Activated T-helper 2 cell treated with anti-CD3 and anti-CD28 coated beads, Interferon-gamma antibody, Interleukin-2, Interleukin-4, amounts not matched to agents 10 μg/mL and 5 μg/mL and 100 μg/mL, durations not matched to agents 14 hours and 24 hours and 36 hours (primary cell): ENCODE measurements at regions not wholly inside any gene's neighbourhood (a gene's known extent, or its start where the extent isn't known, plus 50 kb on each side); places are given as distances from the start of the nearest gene placed in this dataset.
"Not testable (repeated sequence)": the region's sequence is repeated elsewhere in the genome, so short reads cannot be mapped to it uniquely, and the experiment has no call there.

Source experiments
- DNase-seq: peaks from one replicate; pipeline ENCODE4 v3.0.0; 2021; ENCODE audit warnings: low spot score
- H3K27ac Mint-ChIP-seq: one replicate; pipeline ENCODE4 v1.8.0; 2021; ENCODE audit warnings: mixed read lengths
- H3K27me3 Mint-ChIP-seq: one replicate; pipeline ENCODE4 v1.8.0; 2021; ENCODE audit warnings: low read depth, mixed read lengths
- H3K36me3 Mint-ChIP-seq: one replicate; pipeline ENCODE4 v1.8.0; 2021; ENCODE audit warnings: low read depth, mixed read lengths
- H3K4me1 Mint-ChIP-seq: one replicate; pipeline ENCODE4 v1.8.0; 2021; ENCODE audit warnings: low read depth, mixed read lengths
- H3K4me3 Mint-ChIP-seq: one replicate; pipeline ENCODE4 v1.8.0; 2021; ENCODE audit warnings: low read depth, mild to moderate bottlenecking, moderate library complexity, mixed read lengths
- H3K9me3 Mint-ChIP-seq: one replicate; pipeline ENCODE4 v1.8.0; 2021; ENCODE audit warnings: mixed read lengths
- intact Hi-C: fragments of 100-400 bp; cut with micrococcal nuclease; formaldehyde crosslinking; loops from one replicate; pipeline ENCODE4 v1.15.1; 2023

GRCh38 chr1:190759807-190760206 lies 282.1 kb upstream of the BRINP3 start:
- Mint-ChIP-seq H3K4me3 (no peak overlapping the region), H3K9me3 (peaks cover 7% of the 10 kb centered on the region), H3K27ac (no peak overlapping the region), H3K27me3 (no peaks in the 10 kb centered on the region), H3K36me3 (no peaks in the 10 kb centered on the region), H3K4me1 (no peaks in the 10 kb centered on the region)
- no peak for DNase-seq
- intact Hi-C loops: no loop called here

- H3K36me3 Mint-ChIP-seq: no peaks in the 10 kb centered on the region
- intact Hi-C loops: no loop called here
- DNase-seq: no peak
- peaks cover 10% of the 10 kb centered on the region for H3K9me3 Mint-ChIP-seq
- H3K27me3 Mint-ChIP-seq: no peaks in the 10 kb centered on the region
- no peak overlapping the region for H3K27ac Mint-ChIP-seq
- no peak overlapping the region for H3K4me3 Mint-ChIP-seq
- H3K4me1 Mint-ChIP-seq: no peaks in the 10 kb centered on the region
These were observed 284.7 kb upstream of the BRINP3 start for GRCh38 chr1:190762325-190762724.

GRCh38 chr1:190792873-190793272 lies 315.2 kb upstream of the BRINP3 start:
- intact Hi-C loops: no loop called here
- DNase-seq: no peak

GRCh38 chr1:190807629-190808028 lies 330.0 kb upstream of the BRINP3 start:
- Mint-ChIP-seq H3K4me1 (no peaks in the 10 kb centered on the region), H3K9me3 (peaks cover 57% of the 10 kb centered on the region), H3K27ac (no peak overlapping the region), H3K4me3 (no peak overlapping the region), H3K27me3 (no peaks in the 10 kb centered on the region), H3K36me3 (no peaks in the 10 kb centered on the region)
- DNase-seq: no peak
- intact Hi-C loops: no loop called here

More at GRCh38 chr1:190792873-190793272, 315.2 kb upstream of the BRINP3 start:
- no peaks in the 10 kb centered on the region for H3K36me3 Mint-ChIP-seq
- H3K4me1 Mint-ChIP-seq: no peaks in the 10 kb centered on the region
- H3K27me3 Mint-ChIP-seq: no peaks in the 10 kb centered on the region
- no peak overlapping the region for H3K27ac Mint-ChIP-seq
- H3K4me3 Mint-ChIP-seq: no peak overlapping the region
- peaks cover 20% of the 10 kb centered on the region for H3K9me3 Mint-ChIP-seq

GRCh38 chr1:190808035-190808434 lies 330.4 kb upstream of the BRINP3 start:
- DNase-seq: no peak
- Mint-ChIP-seq H3K36me3 (no peaks in the 10 kb centered on the region), H3K27ac (no peak overlapping the region), H3K27me3 (no peaks in the 10 kb centered on the region), H3K4me3 (no peak overlapping the region), H3K4me1 (no peaks in the 10 kb centered on the region), H3K9me3 (peaks cover 61% of the 10 kb centered on the region)
- intact Hi-C loops: no loop called here

- H3K9me3 Mint-ChIP-seq: peaks cover 70% of the 10 kb centered on the region
- H3K27ac Mint-ChIP-seq: no peak overlapping the region
- H3K27me3 Mint-ChIP-seq: no peaks in the 10 kb centered on the region
- DNase-seq: no peak
- intact Hi-C loops: no loop called here
- no peaks in the 10 kb centered on the region for H3K4me1 Mint-ChIP-seq
- no peak overlapping the region for H3K4me3 Mint-ChIP-seq
- H3K36me3 Mint-ChIP-seq: no peaks in the 10 kb centered on the region
These were observed 331.6 kb upstream of the BRINP3 start for GRCh38 chr1:190809312-190809711.

- no peaks in the 10 kb centered on the region for H3K4me1 Mint-ChIP-seq
- H3K27me3 Mint-ChIP-seq: no peaks in the 10 kb centered on the region
- no peak overlapping the region for H3K4me3 Mint-ChIP-seq
- no peaks in the 10 kb centered on the region for H3K36me3 Mint-ChIP-seq
- intact Hi-C loops: no loop called here
- no peak for DNase-seq
- H3K9me3 Mint-ChIP-seq: peaks cover 56% of the 10 kb centered on the region
- no peak overlapping the region for H3K27ac Mint-ChIP-seq
These were observed 335.3 kb upstream of the BRINP3 start for GRCh38 chr1:190812996-190813395.

- Mint-ChIP-seq H3K27me3 (no peaks in the 10 kb centered on the region), H3K27ac (no peak overlapping the region), H3K4me3 (no peak overlapping the region), H3K36me3 (no peaks in the 10 kb centered on the region), H3K9me3 (peaks cover 26% of the 10 kb centered on the region), H3K4me1 (no peaks in the 10 kb centered on the region)
- intact Hi-C loops: no loop called here
- DNase-seq: no peak
These were observed 354.8 kb upstream of the BRINP3 start for GRCh38 chr1:190832511-190832910.

GRCh38 chr1:190835658-190836057 lies 358.0 kb upstream of the BRINP3 start:
- Mint-ChIP-seq H3K36me3 (no peaks in the 10 kb centered on the region), H3K4me3 (no peak overlapping the region), H3K27ac (no peak overlapping the region), H3K4me1 (no peaks in the 10 kb centered on the region), H3K9me3 (peaks cover 23% of the 10 kb centered on the region), H3K27me3 (no peaks in the 10 kb centered on the region)
- intact Hi-C loops: no loop called here
- DNase-seq: no peak

- H3K27me3 Mint-ChIP-seq, H3K4me3 Mint-ChIP-seq, H3K36me3 Mint-ChIP-seq, H3K4me1 Mint-ChIP-seq, H3K27ac Mint-ChIP-seq, intact Hi-C loops, DNase-seq: not testable (repeated sequence)
- H3K9me3 Mint-ChIP-seq: peaks cover 22% of the 10 kb centered on the region
These were observed 359.5 kb upstream of the BRINP3 start for GRCh38 chr1:190837200-190837599.

- intact Hi-C loops: no loop called here
These were observed 360.2 kb upstream of the BRINP3 start for GRCh38 chr1:190837888-190838287.

GRCh38 chr1:190847166-190847565 lies 369.5 kb upstream of the BRINP3 start:
- no peaks in the 10 kb centered on the region for H3K4me1 Mint-ChIP-seq
- no peaks in the 10 kb centered on the region for H3K36me3 Mint-ChIP-seq
- no peak overlapping the region for H3K4me3 Mint-ChIP-seq
- intact Hi-C loops: no loop called here
- peaks cover 6% of the 10 kb centered on the region for H3K9me3 Mint-ChIP-seq
- DNase-seq: no peak
- no peaks in the 10 kb centered on the region for H3K27me3 Mint-ChIP-seq
- no peak overlapping the region for H3K27ac Mint-ChIP-seq

More at GRCh38 chr1:190837888-190838287, 360.2 kb upstream of the BRINP3 start:
- Mint-ChIP-seq H3K4me3 (no peak overlapping the region), H3K9me3 (peaks cover 23% of the 10 kb centered on the region), H3K36me3 (no peaks in the 10 kb centered on the region), H3K4me1 (no peaks in the 10 kb centered on the region), H3K27me3 (no peaks in the 10 kb centered on the region), H3K27ac (no peak overlapping the region)
- DNase-seq: no peak

GRCh38 chr1:190849346-190849745 lies 371.7 kb upstream of the BRINP3 start:
- H3K4me1 Mint-ChIP-seq: no peaks in the 10 kb centered on the region
- H3K4me3 Mint-ChIP-seq: no peak overlapping the region
- H3K9me3 Mint-ChIP-seq: peaks cover 10% of the 10 kb centered on the region
- no peaks in the 10 kb centered on the region for H3K36me3 Mint-ChIP-seq
- intact Hi-C loops: no loop called here
- no peak overlapping the region for H3K27ac Mint-ChIP-seq
- no peak for DNase-seq
- no peaks in the 10 kb centered on the region for H3K27me3 Mint-ChIP-seq

GRCh38 chr1:190852611-190853010 lies 374.9 kb upstream of the BRINP3 start:
- Mint-ChIP-seq H3K9me3 (peaks cover 26% of the 10 kb centered on the region), H3K36me3 (no peaks in the 10 kb centered on the region), H3K27ac (no peak overlapping the region), H3K4me1 (no peaks in the 10 kb centered on the region), H3K27me3 (no peaks in the 10 kb centered on the region), H3K4me3 (no peak overlapping the region)
- intact Hi-C loops: no loop called here
- no peak for DNase-seq
